GM19240 (cell line): ENCODE measurements at regions not wholly inside any gene's neighbourhood (a gene's known extent, or its start where the extent isn't known, plus 50 kb on each side); places are given as distances from the start of the nearest gene placed in this dataset.

Experiments used
- DNase-seq: peaks from one replicate; pipeline ENCODE4 v3.0.0; 2011; ENCODE audit warnings: low spot score; ENCODE audit not compliant: insufficient read length

DNA sequence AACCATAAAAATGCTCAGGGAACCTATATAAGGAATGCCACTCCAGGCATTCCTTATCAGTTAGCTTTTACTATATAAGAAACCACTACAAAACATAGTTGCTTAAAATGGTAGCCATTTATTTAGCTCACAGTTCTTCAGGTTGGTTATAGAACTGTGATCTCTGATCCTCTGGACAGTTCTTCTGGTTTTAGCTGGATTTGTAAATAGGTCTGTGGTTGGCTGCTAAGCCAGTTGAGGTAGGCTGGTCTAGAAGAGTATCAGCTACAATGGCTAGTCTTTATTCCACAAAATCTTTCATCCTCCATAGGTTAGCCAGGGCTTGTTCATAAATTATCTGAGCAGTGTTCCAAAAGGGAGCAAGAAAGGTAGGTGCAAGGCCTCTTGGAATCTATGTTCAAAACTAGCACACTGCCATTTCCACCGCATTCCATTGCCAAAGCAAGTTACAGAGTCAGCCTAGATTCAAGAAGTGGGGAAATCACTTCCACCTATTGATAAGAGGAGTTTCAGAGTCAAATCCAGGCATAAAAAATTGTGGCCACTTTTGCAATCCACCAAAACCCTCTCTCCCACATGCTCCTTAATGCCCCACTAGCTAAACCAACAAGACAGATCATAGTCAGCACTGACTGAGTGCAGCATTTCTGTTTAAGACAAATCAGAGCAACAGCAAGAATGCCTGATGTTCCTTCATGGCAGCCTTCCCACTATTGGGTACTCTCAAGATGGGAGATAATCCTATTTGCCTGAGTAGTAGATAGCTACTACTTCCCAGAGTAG, 146.4 kb downstream of the IRS1 start:
- no peak for DNase-seq

GRCh38 chr2:226652369-226652768, 147.3 kb downstream of the IRS1 start:
- no peak for DNase-seq

GRCh38 chr2:226649871-226650660, 149.6 kb downstream of the IRS1 start:
- DNase-seq, result peak; percentile 15

DNA sequence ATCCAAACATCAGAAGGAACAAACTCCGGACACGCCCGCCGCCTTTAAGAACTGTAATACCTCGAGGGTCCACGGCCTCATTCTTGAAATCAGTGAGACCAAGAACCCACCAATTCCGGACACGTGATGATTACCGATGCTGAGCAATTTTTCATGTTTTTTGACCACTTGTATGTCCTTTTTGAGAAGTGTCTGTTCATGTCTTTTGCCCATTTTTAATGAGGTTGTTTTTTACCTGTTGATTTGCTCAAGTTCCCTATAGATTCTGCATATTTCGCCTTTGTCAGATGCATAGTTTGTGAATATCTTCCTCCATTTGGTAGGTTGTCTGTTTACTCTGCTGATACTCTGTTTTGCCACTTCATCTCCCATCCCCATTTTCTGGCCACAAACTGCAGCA, 150.4 kb downstream of the IRS1 start:
- DNase-seq, result no peak

- DNase-seq, result no peak
Observed at GRCh38 chr2:226647621-226648518, 151.8 kb downstream of the IRS1 start.

DNA sequence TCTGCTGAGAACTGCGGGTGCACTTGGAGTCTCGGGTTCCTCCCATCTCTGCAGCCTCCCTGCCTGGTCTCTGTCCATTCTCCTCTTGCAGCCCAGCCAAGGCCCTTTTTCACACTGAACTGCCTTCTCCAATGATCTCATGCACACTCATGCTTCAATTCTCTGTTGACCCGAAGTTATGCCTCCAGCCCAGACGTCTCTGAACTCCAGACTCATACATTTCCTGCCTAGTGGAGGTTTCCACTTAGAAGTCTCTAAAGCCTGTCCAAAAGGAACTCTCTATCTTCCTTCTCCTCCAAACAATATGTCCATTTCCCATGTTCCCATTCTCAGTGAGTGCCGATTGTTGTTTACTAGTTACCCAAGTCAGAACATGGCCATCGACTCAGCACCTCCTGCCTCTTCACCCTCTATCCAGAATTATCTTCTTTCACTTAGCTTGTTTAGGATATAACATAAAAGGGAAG, 155.2 kb downstream of the IRS1 start:
- no peak for DNase-seq

GRCh38 chr2:226643946-226644282, 155.7 kb downstream of the IRS1 start:
- DNase-seq, result no peak

DNA sequence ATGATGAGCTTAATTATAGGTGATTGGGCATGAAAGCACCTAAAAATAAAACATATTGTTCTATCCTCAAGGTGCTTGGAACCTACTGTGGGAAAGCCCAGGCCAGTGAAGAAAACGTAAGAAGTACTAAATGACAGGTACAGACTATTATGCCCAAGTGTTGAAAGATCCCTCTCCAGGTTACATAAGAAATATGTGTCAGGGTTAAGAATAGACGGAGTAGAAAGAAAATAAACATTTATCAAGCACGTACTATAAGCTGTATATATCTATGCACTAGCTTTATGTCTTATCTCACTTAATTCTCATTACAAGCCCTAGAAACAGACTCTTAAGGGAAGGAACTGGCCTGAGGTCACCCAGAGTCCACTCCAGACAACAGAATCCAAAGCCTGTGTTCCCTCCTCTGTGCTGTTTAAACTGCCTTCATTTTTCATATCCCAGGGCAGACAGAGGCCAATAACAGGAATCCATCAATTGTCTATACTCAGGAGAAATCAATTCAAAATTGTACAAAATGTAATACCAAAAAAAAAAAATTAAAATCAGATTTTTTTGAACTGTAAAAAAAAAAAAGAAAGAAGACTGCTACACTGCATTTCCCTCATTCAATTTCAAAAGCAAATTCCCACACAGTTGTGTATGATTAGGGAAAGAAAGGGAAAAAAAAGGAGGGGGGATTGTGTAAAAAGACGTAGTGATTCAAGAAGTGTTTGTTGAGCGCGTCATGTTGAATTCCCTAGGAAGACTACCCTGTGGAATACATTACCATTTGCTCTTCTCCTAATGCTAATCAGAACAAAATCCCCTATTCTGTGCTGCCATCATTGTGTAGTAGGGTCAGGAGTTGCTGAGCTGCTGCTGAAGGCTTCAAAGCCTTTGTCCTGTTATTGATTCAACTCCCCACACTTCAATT, 156.3 kb downstream of the IRS1 start:
- no peak for DNase-seq

- no peak for DNase-seq
Observed at GRCh38 chr2:226641008-226641407, 158.6 kb downstream of the IRS1 start.

GRCh38 chr2:226640501-226640900, 159.1 kb downstream of the IRS1 start:
- no peak for DNase-seq

DNA sequence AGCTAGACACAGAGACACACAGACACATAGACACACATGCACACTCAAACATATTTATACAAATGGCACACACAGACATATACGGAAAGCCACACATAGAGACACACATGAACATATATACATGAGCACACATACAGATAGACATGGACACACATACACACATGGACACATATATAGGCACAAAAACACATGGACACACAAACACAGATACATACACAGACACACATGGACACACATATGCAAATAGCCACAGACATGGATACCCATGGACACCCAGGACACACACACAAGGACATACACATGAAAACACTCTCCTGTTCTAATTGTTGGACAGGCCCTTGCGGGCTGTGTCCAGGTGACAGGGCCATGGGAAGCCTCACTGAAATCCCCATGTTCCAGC, 160.1 kb downstream of the IRS1 start:
- no peak for DNase-seq

- DNase-seq, result no peak
Observed at GRCh38 chr2:226638576-226638975, 161.0 kb downstream of the IRS1 start.

GRCh38 chr2:226637383-226637782, 162.2 kb downstream of the IRS1 start:
- no peak for DNase-seq

- no peak for DNase-seq
Observed at GRCh38 chr2:226636586-226636985, 163.0 kb downstream of the IRS1 start.

- DNase-seq, result no peak
Observed at GRCh38 chr2:226634943-226635604, 164.5 kb downstream of the IRS1 start.

GRCh38 chr2:226631671-226632070, 167.9 kb downstream of the IRS1 start:
- no peak for DNase-seq

DNA sequence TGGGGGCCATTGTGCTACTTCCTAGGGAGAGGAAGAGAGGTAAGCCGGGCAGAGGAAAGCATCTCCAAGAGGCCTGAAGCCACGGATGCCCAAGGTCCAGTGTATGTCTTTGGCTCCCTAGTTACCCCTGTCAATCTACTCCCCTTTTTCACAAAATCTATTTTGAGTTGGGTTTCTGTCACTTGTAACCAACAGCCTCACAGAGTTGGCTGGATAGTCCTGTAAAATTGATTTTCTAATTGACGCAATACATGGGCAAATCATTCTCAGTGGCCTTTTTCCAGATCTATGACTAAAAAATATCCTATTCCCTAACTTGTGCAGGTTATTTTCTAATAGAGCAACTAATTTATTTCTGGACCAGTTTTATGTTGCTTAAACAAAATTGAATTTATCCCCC, 168.4 kb downstream of the IRS1 start:
- no peak for DNase-seq

DNA sequence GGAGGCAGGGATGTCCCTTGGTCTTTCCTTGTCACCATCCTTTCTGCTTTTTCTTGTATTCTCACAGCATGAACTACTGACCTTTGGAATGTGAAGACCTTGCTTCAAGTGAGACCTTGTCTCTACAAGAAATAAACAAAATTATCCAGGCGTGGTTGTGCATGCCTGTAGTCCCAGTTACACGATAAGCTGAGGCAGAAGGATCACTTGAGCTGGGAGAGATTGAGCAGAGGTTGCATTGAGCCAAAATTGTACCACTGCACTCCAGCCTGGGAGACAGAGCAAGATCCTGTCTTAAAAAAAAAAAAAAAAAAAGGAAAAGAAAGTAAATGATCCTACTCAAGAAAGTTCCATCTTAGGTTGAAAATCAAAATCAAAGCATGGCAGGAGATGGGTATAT, 173.7 kb downstream of the IRS1 start:
- no peak for DNase-seq

DNA sequence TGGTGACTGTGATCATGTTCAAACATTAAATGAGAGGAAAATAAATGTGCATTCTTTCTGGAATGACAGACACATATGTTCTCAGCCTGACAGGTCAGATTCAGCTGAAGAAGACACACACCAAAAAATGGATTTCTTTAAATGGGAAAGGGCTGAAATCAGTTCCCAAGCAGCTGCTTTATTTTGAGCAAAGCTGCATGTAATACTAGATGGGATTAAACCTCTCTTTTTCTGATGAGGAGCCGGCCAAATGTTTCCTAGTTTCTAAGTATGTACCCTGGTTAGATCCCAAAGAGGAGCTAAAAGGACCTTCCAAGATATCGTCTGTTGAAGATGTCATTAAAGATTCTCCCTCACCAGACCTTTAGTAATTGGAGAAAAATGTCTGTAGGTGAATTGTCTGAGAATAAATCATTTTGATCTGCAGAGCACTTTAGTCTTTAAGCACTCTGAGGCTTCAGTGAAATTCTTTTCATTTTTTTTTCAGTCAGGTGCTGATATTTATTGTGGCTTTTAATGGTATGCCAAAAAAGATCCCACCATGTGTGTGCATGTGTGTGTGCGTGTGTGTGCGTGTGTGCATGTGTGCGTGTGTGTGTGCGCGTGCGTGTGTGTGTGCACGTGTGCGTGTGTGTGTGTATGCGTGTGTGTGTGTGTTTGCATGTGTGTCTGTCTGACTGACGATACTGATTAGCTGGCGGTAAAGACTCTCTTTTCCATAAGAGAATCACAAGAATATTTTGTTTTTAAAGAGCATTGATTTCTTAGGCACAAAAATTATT, 175.8 kb downstream of the IRS1 start:
- DNase-seq, result no peak
